ENCODE measurements at regions not wholly inside any gene's neighbourhood (a gene's known extent, or its start where the extent isn't known, plus 50 kb on each side); places are given as distances from the start of the nearest gene placed in this dataset.
A peak's percentile ranks its signal among the peaks of the same experiment; 100 is the strongest.
"Not testable (repeated sequence)": the region's sequence is repeated elsewhere in the genome, so short reads cannot be mapped to it uniquely, and the experiment has no call there.

- DNase-seq, result peak; percentile 5
Observed at GRCh38 chr1:30374400-30375070, 348.9 kb downstream of the MATN1 start.

- DNase-seq, result no peak
Observed at GRCh38 chr1:30373471-30374399, 349.6 kb downstream of the MATN1 start.

DNA sequence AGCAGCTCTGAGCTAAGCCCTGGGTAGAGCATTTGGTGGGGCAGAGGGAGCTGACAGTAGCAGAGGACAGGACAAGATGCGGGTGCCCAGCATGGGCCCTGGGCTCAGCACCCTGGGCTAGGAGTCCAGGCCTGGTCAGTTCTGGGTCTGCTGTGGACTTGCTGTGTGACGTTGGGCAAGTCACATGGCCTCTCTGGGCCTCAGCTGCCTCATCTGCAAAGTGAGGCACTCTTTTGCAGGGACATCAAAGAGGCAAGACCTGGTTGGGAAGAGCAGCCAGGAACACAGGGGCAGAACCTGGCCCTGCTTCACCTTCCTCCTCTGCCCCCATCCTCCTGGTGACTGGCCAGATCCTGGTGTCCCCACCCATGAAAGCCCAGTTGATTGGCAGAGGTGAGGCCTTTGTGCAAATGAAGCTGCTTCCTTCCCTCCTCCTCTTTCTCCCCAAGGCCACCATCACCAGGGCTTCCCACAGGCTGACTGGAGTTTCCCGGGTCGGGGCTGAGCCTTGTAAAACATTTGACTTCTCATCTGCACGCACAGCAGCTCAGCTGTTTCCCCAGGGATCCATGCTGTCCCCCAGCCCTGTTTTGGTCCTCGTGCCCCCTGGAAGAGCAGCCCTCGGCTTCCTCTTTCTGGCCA, 350.5 kb downstream of the MATN1 start:
- DNase-seq, result peak; percentile 3

- DNase-seq, result peak; percentile 2
Observed at GRCh38 chr1:30371888-30372791, 351.2 kb downstream of the MATN1 start.

DNA sequence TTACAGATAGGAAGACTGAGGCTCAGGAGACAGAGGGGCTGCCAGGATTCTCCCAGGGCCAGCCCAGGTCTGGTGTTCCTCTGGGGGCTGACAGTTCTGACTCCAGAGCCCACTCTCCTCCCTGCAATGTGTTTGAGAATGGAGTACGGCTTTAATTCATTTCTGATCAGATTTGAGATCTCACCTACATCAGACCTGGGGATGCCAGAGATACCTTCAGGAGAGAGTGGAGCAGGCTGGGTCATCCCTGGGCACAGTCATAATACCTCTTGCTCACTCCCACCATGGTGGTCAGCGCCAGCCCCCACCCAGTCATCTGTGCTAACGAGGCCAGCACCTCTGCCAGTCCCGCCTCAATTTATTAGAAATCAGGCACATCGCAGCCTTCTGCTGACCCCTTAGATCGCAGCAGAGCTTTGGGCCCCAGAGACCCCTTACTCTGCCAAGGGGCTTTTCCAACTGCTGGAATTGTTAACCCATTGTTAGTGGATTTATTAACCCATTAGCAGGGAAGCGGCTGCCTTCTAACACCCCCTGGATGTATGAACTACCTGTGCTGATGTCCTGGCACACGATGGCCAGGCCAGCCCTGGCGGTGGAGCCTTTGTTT, 352.1 kb downstream of the MATN1 start:
- DNase-seq, result no peak

DNA sequence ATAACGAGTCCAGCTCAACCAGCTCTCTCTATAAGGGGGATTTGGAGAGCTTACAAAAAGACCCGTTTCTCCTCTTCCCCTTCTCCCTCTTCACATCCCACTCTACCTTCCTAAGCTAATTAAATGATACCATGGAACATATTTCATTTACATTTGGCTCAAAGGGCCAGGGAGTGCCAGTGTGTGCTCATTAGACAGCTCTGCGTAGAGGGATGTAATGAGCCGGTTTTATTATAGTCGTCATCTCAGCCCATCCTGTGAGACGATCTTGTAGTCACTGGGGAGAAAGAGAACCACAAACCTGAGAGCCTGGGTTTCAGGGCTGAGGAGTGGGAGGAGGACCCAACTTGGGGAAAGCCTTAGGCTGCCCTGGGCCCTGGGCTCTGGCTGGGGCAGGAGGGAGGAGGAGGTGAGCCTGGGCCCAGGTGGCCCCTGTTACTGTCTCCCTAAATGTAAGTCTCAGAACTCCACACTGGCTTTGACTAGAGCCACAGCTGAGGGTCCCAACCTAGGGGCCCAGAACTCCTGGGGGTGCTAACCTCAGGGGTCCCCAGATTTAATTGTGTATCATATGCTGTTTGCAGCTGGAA, 354.6 kb downstream of the MATN1 start:
- no peak for DNase-seq

DNA sequence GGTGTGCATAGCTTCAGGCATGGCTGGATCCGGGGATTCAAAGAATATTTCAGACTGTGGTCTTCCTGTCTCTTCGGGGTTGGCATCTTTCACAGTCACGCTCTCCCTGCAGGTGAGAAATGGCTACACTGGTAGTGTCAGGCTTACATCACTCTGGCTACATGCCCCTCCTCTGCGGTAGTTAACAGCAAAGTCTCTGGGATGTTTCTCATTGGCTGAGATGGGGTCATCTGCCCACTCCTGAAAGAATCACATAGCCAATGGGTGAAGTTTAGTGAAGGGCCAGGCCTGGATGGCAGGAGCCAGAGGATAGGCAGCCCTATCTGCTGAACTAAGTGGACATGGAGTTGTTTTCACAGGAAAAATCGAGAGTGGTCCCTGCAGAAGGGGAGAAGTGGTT, 356.5 kb downstream of the MATN1 start:
- no peak for DNase-seq

- no peak for DNase-seq
Observed at GRCh38 chr1:30366199-30366598, 357.2 kb downstream of the MATN1 start.

DNA sequence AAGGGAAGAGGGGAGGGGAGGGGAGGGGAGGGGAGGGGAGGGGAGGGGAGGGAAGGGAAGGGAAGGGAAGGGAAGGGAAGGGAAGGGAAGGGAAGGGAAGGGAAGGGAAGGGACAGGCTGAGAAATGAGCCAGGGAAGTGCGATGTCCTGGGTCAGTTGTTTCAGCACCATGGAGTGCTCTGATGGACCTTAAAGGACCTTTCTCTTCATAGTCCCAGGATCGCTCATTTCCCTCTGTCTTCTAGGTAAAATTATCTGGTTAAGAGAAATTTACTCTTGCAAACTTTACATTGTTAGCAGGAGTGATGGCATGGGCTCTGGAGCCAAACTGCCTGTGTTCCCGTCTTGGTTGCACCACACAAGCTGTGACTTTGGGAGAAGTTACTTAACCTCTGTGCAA, 357.8 kb downstream of the MATN1 start:
- DNase-seq, result no peak

GRCh38 chr1:30363031-30363430, 360.4 kb downstream of the MATN1 start:
- no peak for DNase-seq

- no peak for DNase-seq
Observed at GRCh38 chr1:30362603-30362990, 360.8 kb downstream of the MATN1 start.

- DNase-seq, result not testable (repeated sequence)
Observed at GRCh38 chr1:30361890-30362602, 361.3 kb downstream of the MATN1 start.

DNA sequence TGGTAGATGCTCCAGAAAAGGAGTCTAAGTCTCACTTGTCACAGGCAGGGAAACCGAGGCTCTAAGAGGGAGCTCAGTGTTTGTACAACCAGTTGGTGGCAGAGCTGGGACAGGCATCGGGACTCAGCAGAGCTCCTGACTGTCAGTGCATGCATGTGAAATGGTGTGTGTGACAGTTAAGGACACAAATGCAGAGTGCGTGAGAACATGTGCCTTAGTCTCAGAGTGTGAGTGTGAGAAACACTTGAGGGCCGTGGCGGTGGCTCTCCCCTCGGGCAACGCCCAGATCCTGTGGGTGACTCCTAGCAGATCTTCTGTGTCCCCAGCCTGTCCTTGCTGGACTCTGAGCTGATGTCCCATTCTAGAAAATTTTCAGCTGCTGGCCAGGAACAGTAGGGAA, 362.6 kb downstream of the MATN1 start:
- no peak for DNase-seq

GRCh38 chr1:30360281-30360680, 363.1 kb downstream of the MATN1 start:
- no peak for DNase-seq

DNA sequence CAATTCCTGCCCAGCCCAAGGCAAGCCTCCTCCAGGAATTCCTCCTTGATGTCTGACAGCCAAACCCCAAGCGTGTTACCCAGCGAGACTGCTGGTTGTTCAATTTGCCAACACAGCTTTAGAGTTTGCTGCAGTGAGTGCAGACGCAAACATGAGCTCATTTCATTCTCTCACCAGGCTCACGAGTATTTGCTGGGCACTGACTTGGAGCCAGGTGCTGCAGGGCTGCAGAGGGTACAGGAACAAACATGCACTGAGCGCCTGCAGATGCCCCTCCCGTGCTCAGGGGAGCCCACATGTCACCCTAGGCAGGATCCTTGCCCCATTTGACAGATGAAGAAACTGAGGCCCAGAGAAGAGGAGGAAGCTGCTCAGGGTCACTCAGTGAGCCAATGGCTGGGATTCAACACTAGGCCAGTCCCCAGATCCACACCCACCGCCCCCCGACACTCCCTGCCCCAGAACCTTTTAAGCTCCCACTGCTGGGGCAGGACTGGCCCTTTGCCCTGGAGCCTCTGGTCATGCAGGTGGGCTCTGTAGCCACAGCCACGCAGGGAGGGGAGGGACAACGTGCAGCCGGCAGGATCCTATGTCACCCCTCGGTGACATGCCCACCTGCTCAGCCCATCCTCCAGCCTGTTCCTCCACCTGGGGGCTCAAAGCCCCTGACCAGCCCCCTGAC, 363.7 kb downstream of the MATN1 start:
- no peak for DNase-seq

DNA sequence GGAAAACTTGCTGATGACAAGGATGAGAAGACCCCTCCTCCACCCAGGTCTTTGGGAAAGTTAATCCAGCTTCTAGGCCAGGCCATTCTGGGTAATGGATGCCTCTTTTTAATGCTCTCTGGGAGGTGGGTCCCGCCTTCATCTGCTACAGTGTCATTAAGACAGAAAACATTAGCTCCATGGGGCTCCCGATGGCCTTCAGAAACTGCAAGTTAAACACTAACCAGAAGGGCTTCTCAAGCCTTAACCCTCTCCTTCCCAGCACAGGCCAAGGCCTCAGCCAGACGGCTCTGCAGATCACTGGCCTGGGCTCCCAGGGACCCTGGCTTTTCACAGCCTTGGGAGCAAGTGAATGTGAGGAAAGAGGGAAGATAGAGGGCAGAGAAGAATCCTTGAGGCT, 364.9 kb downstream of the MATN1 start:
- DNase-seq, result no peak

DNA sequence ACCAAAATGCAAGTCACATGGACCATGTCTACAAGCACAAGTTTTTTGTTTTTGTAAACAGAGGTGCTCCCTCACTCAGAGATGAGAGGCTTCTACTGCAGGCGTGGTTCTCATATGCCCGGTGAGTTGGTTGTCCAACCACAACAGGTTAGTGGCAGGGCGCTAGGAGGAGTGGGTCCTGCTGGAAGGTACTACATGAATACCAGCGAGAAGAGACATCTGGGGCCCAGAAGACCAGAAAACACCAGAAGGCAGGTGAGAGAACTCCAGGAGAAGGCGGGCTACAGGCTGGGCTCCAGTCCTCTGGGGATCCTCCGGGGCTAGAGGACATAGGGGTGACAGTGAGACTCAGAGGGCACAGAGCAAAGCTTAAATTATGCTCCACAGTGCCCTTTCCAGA, 366.5 kb downstream of the MATN1 start:
- no peak for DNase-seq

- no peak for DNase-seq
Observed at GRCh38 chr1:30354410-30354809, 369.0 kb downstream of the MATN1 start.

GRCh38 chr1:30353637-30354036, 369.7 kb downstream of the MATN1 start:
- no peak for DNase-seq

DNA sequence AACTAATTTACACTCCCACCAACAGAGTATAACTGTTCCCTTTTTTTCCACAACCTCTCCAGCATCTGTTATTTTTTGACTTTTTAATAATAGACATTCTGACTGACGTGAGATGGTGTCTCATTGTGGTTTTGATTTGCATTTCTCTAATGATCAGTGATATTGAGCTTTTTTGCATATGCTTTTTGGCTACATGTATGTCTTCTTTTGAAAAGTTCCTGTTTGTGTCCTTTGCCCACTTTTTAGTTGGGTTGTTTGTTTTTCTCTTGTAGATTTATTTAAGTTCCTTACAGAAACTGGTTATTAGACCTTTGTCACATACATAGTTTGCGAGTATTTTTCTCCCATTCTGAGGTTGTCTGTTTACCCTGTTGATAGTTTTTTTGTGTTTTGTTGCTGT, 375.2 kb downstream of the MATN1 start:
- DNase-seq, result no peak
